ENCODE measurements at regions not wholly inside any gene's neighbourhood (a gene's known extent, or its start where the extent isn't known, plus 50 kb on each side); places are given as distances from the start of the nearest gene placed in this dataset.

DNA sequence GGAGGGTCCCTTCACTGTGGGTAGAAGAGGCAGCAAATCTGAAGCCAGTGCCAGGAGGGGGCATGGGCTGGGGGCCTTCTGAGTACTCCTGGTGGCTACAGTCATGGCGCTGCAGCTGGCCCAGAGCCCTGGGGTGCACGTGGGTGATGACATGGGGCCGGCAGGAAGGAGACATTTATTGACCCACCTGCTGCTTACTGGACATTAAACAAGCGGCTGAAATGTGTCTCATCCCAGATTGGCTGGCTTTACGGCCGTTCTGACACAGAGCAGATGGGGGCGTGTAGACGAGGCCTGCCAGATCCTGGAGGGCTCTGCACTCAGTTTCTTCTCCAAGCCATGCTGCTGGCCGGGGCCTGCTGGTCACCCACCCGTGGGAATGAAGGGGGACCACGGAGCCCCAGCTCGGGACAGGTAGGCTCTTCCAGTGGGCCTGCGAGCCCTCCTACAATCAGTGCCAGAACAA is 906.9 kb downstream of the BRD1 start:
- TF ChIP-seq, protein P1, sequence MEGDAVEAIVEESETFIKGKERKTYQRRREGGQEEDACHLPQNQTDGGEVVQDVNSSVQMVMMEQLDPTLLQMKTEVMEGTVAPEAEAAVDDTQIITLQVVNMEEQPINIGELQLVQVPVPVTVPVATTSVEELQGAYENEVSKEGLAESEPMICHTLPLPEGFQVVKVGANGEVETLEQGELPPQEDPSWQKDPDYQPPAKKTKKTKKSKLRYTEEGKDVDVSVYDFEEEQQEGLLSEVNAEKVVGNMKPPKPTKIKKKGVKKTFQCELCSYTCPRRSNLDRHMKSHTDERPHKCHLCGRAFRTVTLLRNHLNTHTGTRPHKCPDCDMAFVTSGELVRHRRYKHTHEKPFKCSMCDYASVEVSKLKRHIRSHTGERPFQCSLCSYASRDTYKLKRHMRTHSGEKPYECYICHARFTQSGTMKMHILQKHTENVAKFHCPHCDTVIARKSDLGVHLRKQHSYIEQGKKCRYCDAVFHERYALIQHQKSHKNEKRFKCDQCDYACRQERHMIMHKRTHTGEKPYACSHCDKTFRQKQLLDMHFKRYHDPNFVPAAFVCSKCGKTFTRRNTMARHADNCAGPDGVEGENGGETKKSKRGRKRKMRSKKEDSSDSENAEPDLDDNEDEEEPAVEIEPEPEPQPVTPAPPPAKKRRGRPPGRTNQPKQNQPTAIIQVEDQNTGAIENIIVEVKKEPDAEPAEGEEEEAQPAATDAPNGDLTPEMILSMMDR (IDR thresholded peaks at IDR 0.05; ENCODE audit: low read depth, low read length), result no peak
- TF ChIP-seq POLR2A (IDR thresholded peaks at IDR 0.05; ENCODE audit: extremely low read depth, insufficient read length) (no peak), MYC (IDR thresholded peaks at IDR 0.05; ENCODE audit: low read depth, low read length) (no peak)
- TF ChIP-seq, protein P2, sequence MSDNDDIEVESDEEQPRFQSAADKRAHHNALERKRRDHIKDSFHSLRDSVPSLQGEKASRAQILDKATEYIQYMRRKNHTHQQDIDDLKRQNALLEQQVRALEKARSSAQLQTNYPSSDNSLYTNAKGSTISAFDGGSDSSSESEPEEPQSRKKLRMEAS (IDR thresholded peaks at IDR 0.05; ENCODE audit: low read depth, low read length), result no peak

All from NB4 (cell line).